SK-N-SH treated with all-trans-retinoic acid at 6 μM for 48 hours (cell line): ENCODE measurements at regions not wholly inside any gene's neighbourhood (a gene's known extent, or its start where the extent isn't known, plus 50 kb on each side); places are given as distances from the start of the nearest gene placed in this dataset.

Experiments used
- CREB5 ChIP-seq: fragments of 250-450 bp; sonication (Bioruptor Pico); IDR thresholded peaks from 2 replicates; pipeline ENCODE4 v1.5.1; 2020; ENCODE audit warnings: low read depth, mild to moderate bottlenecking, moderate library complexity
- ESRRG ChIP-seq: fragments of 250-450 bp; sonication (Bioruptor Pico); IDR thresholded peaks from 2 replicates; pipeline ENCODE4 v1.6.1; 2021; ENCODE audit warnings: mild to moderate bottlenecking
- ISL1 ChIP-seq: fragments of 250-450 bp; sonication (Bioruptor Pico); IDR thresholded peaks from 2 replicates; pipeline ENCODE4 v2.1.2; 2022; ENCODE audit warnings: mild to moderate bottlenecking, moderate library complexity
- OSR1 ChIP-seq: fragments of 250-450 bp; sonication (Bioruptor Pico); IDR thresholded peaks from 2 replicates; pipeline ENCODE4 v1.8.0; 2022; ENCODE audit warnings: moderate library complexity, mild to moderate bottlenecking, inconsistent platforms
- PATZ1 ChIP-seq: fragments of 250-450 bp; sonication (Bioruptor Pico); IDR thresholded peaks from 2 replicates; pipeline ENCODE4 v1.8.0; 2020; ENCODE audit warnings: mild to moderate bottlenecking, moderate library complexity, borderline replicate concordance
- TCF4 ChIP-seq: fragments of 250-450 bp; sonication (Bioruptor Pico); IDR thresholded peaks from 2 replicates; pipeline ENCODE4 v1.8.0; 2021; ENCODE audit warnings: mild to moderate bottlenecking, moderate library complexity, borderline replicate concordance
- ZC3H10 ChIP-seq: fragments of 250-450 bp; sonication (Bioruptor Pico); IDR thresholded peaks from 2 replicates; pipeline ENCODE4 v1.5.1; 2021; ENCODE audit warnings: mild to moderate bottlenecking, moderate library complexity
- ZFP3 ChIP-seq: fragments of 250-450 bp; sonication (Bioruptor Pico); IDR thresholded peaks from 2 replicates; pipeline ENCODE4 v1.5.0; 2020; ENCODE audit warnings: mild to moderate bottlenecking, moderate library complexity

- TF ChIP-seq CREB5 (CRISPR knock-in tag) (no peak), PATZ1 (CRISPR knock-in tag) (no peak), ZC3H10 (CRISPR knock-in tag) (no peak), ZFP3 (CRISPR knock-in tag) (no peak), ESRRG (CRISPR knock-in tag) (no peak), TCF4 (CRISPR knock-in tag) (no peak), OSR1 (CRISPR knock-in tag) (no peak), ISL1 (CRISPR knock-in tag) (no peak)
These were observed 210.6 kb downstream of the KCNJ2 start for GRCh38 chr17:70379945-70380344.
